ENCODE measurements at regions not wholly inside any gene's neighbourhood (a gene's known extent, or its start where the extent isn't known, plus 50 kb on each side); places are given as distances from the start of the nearest gene placed in this dataset.

DNA sequence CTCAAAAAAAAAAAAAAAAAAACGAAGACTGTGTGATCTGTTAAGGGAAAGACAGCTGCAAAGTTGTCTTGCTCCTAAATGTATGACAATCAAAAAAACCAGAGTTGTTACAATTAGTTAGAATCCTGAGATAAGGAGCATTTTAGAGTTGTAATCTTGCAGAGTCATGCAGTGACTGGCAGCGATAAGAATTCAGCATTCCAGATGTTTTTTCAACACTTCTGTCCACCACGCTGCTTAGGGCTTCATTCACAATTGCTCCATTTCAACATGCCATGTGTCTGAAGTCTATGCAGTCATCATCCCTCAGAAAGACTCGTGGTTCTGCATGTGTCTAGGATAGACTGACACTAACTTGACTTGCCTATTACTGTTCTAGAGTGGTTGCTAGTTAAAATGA is 102.4 kb upstream of the BACE2 start:
- no peak overlapping the region for H3K27ac ChIP-seq (ENCODE audit: low read length, poor library complexity, severe bottlenecking)
- no peak for DNase-seq
- H2BK5ac ChIP-seq (ENCODE audit: low read depth, low read length, poor library complexity, severe bottlenecking): no peak overlapping the region
- WGBS: 57% methylated on average over 4 of the region's 4 CpGs
- H2BK15ac ChIP-seq (ENCODE audit: low read depth, poor library complexity, severe bottlenecking): no peak overlapping the region
- no peak overlapping the region for H3K14ac ChIP-seq (ENCODE audit: low read length in 2 of 2)
- H2AK5ac ChIP-seq (ENCODE audit: low read length, severe bottlenecking): no peak overlapping the region
- no peak overlapping the region for H2AFZ ChIP-seq (ENCODE audit: low read depth, low read length)
- no peak overlapping the region for H3K18ac ChIP-seq (ENCODE audit: low read depth in 1 of 2, low read length in 2 of 2)
- no peak overlapping the region for H3K4me3 ChIP-seq (ENCODE audit: insufficient read depth in 1 of 2, low read depth in 1 of 2, low read length in 2 of 2)
- no peak overlapping the region for H4K91ac ChIP-seq (ENCODE audit: low read length)
- H2BK12ac ChIP-seq (ENCODE audit: low read length in 2 of 2): no peak overlapping the region
- H2BK120ac ChIP-seq (ENCODE audit: low read depth, low read length): no peak overlapping the region
- H3K9ac ChIP-seq (ENCODE audit: low read length): no peak overlapping the region
- peaks cover 0 to 24% of the 10 kb centered on the region in 2 experiments for H3K27me3 ChIP-seq (ENCODE audit: control insufficient read depth in 1 of 2, insufficient read depth in 1 of 2, low read length in 2 of 2)
- H3K36me3 ChIP-seq (ENCODE audit: control insufficient read depth in 1 of 2, insufficient read depth in 2 of 2, low read depth in 1 of 2, low read length in 2 of 2): no peaks in the 10 kb centered on the region
- H3K79me1 ChIP-seq (replicated peaks; ENCODE audit: low read length, poor library complexity, severe bottlenecking): no peaks in the 10 kb centered on the region
- no peak overlapping the region for H4K8ac ChIP-seq (ENCODE audit: low read length)
- H3K4ac ChIP-seq (ENCODE audit: low read depth in 1 of 2, low read length in 2 of 2): no peak overlapping the region
- H3K9me3 ChIP-seq (ENCODE audit: control insufficient read depth, low read length): no peaks in the 10 kb centered on the region
- H3K4me1 ChIP-seq (ENCODE audit: control insufficient read depth, insufficient read depth, low read depth, low read length): peaks cover 2% of the 10 kb centered on the region
- no peak overlapping the region for H3K23ac ChIP-seq (ENCODE audit: low read length in 2 of 2)
- H3K4me2 ChIP-seq (ENCODE audit: low read length, poor library complexity, severe bottlenecking): no peak overlapping the region

GRCh38 chr21:41066086-41066938 is 101.6 kb upstream of the BACE2 start:
- no peak for DNase-seq
- no peaks in the 10 kb centered on the region for H3K9me3 ChIP-seq (ENCODE audit: control insufficient read depth, low read length)
- no peak overlapping the region for H4K91ac ChIP-seq (ENCODE audit: low read length)
- H3K79me1 ChIP-seq (replicated peaks; ENCODE audit: low read length, poor library complexity, severe bottlenecking): no peaks in the 10 kb centered on the region
- no peaks in the 10 kb centered on the region for H3K36me3 ChIP-seq (ENCODE audit: control insufficient read depth in 1 of 2, insufficient read depth in 2 of 2, low read depth in 1 of 2, low read length in 2 of 2)
- no peak overlapping the region for H3K4me2 ChIP-seq (ENCODE audit: low read length, poor library complexity, severe bottlenecking)
- peaks cover 0 to 31% of the 10 kb centered on the region in 2 experiments for H3K27me3 ChIP-seq (ENCODE audit: control insufficient read depth in 1 of 2, insufficient read depth in 1 of 2, low read length in 2 of 2)
- no peak overlapping the region for H3K14ac ChIP-seq (ENCODE audit: low read length in 2 of 2)
- no peak overlapping the region for H3K27ac ChIP-seq (ENCODE audit: low read length, poor library complexity, severe bottlenecking)
- no peak overlapping the region for H2BK5ac ChIP-seq (ENCODE audit: low read depth, low read length, poor library complexity, severe bottlenecking)
- no peak overlapping the region for H2AK5ac ChIP-seq (ENCODE audit: low read length, severe bottlenecking)
- H3K18ac ChIP-seq (ENCODE audit: low read depth in 1 of 2, low read length in 2 of 2): no peak overlapping the region
- no peak overlapping the region for H3K4me3 ChIP-seq (ENCODE audit: insufficient read depth in 1 of 2, low read depth in 1 of 2, low read length in 2 of 2)
- no peak overlapping the region for H2BK12ac ChIP-seq (ENCODE audit: low read length in 2 of 2)
- no peak overlapping the region for H2BK120ac ChIP-seq (ENCODE audit: low read depth, low read length)
- no peak overlapping the region for H3K4ac ChIP-seq (ENCODE audit: low read depth in 1 of 2, low read length in 2 of 2)
- no peak overlapping the region for H4K8ac ChIP-seq (ENCODE audit: low read length)
- H3K23ac ChIP-seq (ENCODE audit: low read length in 2 of 2): no peak overlapping the region
- H2AFZ ChIP-seq (ENCODE audit: low read depth, low read length): no peak overlapping the region
- H3K9ac ChIP-seq (ENCODE audit: low read length): no peak overlapping the region
- no peak overlapping the region for H2BK15ac ChIP-seq (ENCODE audit: low read depth, poor library complexity, severe bottlenecking)
- peaks cover 2% of the 10 kb centered on the region for H3K4me1 ChIP-seq (ENCODE audit: control insufficient read depth, insufficient read depth, low read depth, low read length)
- 81% methylated on average over 16 of the region's 16 CpGs for WGBS

GRCh38 chr21:41067709-41068108 is 100.3 kb upstream of the BACE2 start:
- H3K36me3 ChIP-seq (ENCODE audit: control insufficient read depth in 1 of 2, insufficient read depth in 2 of 2, low read depth in 1 of 2, low read length in 2 of 2): no peaks in the 10 kb centered on the region
- no peak overlapping the region for H2AK5ac ChIP-seq (ENCODE audit: low read length, severe bottlenecking)
- H3K27me3 ChIP-seq (ENCODE audit: control insufficient read depth in 1 of 2, insufficient read depth in 1 of 2, low read length in 2 of 2): peaks cover 0 to 40% of the 10 kb centered on the region in 2 experiments
- H2BK15ac ChIP-seq (ENCODE audit: low read depth, poor library complexity, severe bottlenecking): no peak overlapping the region
- H2BK5ac ChIP-seq (ENCODE audit: low read depth, low read length, poor library complexity, severe bottlenecking): no peak overlapping the region
- H2AFZ ChIP-seq (ENCODE audit: low read depth, low read length): no peak overlapping the region
- 76% methylated on average over 4 of the region's 4 CpGs for WGBS
- no peak overlapping the region for H3K4ac ChIP-seq (ENCODE audit: low read depth in 1 of 2, low read length in 2 of 2)
- no peak overlapping the region for H3K4me2 ChIP-seq (ENCODE audit: low read length, poor library complexity, severe bottlenecking)
- no peak for DNase-seq
- no peak overlapping the region for H4K91ac ChIP-seq (ENCODE audit: low read length)
- H3K4me1 ChIP-seq (ENCODE audit: control insufficient read depth, insufficient read depth, low read depth, low read length): peaks cover 2% of the 10 kb centered on the region
- H2BK12ac ChIP-seq (ENCODE audit: low read length in 2 of 2): no peak overlapping the region
- no peak overlapping the region for H3K27ac ChIP-seq (ENCODE audit: low read length, poor library complexity, severe bottlenecking)
- H4K8ac ChIP-seq (ENCODE audit: low read length): no peak overlapping the region
- H3K23ac ChIP-seq (ENCODE audit: low read length in 2 of 2): no peak overlapping the region
- H3K14ac ChIP-seq (ENCODE audit: low read length in 2 of 2): no peak overlapping the region
- no peak overlapping the region for H3K18ac ChIP-seq (ENCODE audit: low read depth in 1 of 2, low read length in 2 of 2)
- no peak overlapping the region for H2BK120ac ChIP-seq (ENCODE audit: low read depth, low read length)
- no peaks in the 10 kb centered on the region for H3K79me1 ChIP-seq (replicated peaks; ENCODE audit: low read length, poor library complexity, severe bottlenecking)
- H3K9me3 ChIP-seq (ENCODE audit: control insufficient read depth, low read length): no peaks in the 10 kb centered on the region
- H3K4me3 ChIP-seq (ENCODE audit: insufficient read depth in 1 of 2, low read depth in 1 of 2, low read length in 2 of 2): no peak overlapping the region
- H3K9ac ChIP-seq (ENCODE audit: low read length): no peak overlapping the region

GRCh38 chr21:41068496-41068895 is 99.5 kb upstream of the BACE2 start:
- no peaks in the 10 kb centered on the region for H3K9me3 ChIP-seq (ENCODE audit: control insufficient read depth, low read length)
- no peak overlapping the region for H3K14ac ChIP-seq (ENCODE audit: low read length in 2 of 2)
- no peak overlapping the region for H2AK5ac ChIP-seq (ENCODE audit: low read length, severe bottlenecking)
- H3K27me3 ChIP-seq (ENCODE audit: control insufficient read depth in 1 of 2, insufficient read depth in 1 of 2, low read length in 2 of 2): peaks cover 0 to 40% of the 10 kb centered on the region in 2 experiments
- no peak for DNase-seq
- no peak overlapping the region for H4K8ac ChIP-seq (ENCODE audit: low read length)
- H3K4ac ChIP-seq (ENCODE audit: low read depth in 1 of 2, low read length in 2 of 2): no peak overlapping the region
- no peak overlapping the region for H3K9ac ChIP-seq (ENCODE audit: low read length)
- WGBS: 57% methylated on average over 7 of the region's 7 CpGs
- no peak overlapping the region for H3K4me2 ChIP-seq (ENCODE audit: low read length, poor library complexity, severe bottlenecking)
- H3K79me1 ChIP-seq (replicated peaks; ENCODE audit: low read length, poor library complexity, severe bottlenecking): no peaks in the 10 kb centered on the region
- peaks cover 2% of the 10 kb centered on the region for H3K4me1 ChIP-seq (ENCODE audit: control insufficient read depth, insufficient read depth, low read depth, low read length)
- no peak overlapping the region for H3K23ac ChIP-seq (ENCODE audit: low read length in 2 of 2)
- H4K91ac ChIP-seq (ENCODE audit: low read length): no peak overlapping the region
- no peak overlapping the region for H3K27ac ChIP-seq (ENCODE audit: low read length, poor library complexity, severe bottlenecking)
- H2BK5ac ChIP-seq (ENCODE audit: low read depth, low read length, poor library complexity, severe bottlenecking): no peak overlapping the region
- no peak overlapping the region for H2BK12ac ChIP-seq (ENCODE audit: low read length in 2 of 2)
- no peaks in the 10 kb centered on the region for H3K36me3 ChIP-seq (ENCODE audit: control insufficient read depth in 1 of 2, insufficient read depth in 2 of 2, low read depth in 1 of 2, low read length in 2 of 2)
- H3K18ac ChIP-seq (ENCODE audit: low read depth in 1 of 2, low read length in 2 of 2): no peak overlapping the region
- no peak overlapping the region for H2BK120ac ChIP-seq (ENCODE audit: low read depth, low read length)
- no peak overlapping the region for H2BK15ac ChIP-seq (ENCODE audit: low read depth, poor library complexity, severe bottlenecking)
- no peak overlapping the region for H2AFZ ChIP-seq (ENCODE audit: low read depth, low read length)
- H3K4me3 ChIP-seq (ENCODE audit: insufficient read depth in 1 of 2, low read depth in 1 of 2, low read length in 2 of 2): peak overlapping the region in 1 of 2 experiments; percentile 44

All from mesenchymal stem cell (in vitro differentiated cells and primary cell).